HCT116 (cell line): ENCODE measurements at regions not wholly inside any gene's neighbourhood (a gene's known extent, or its start where the extent isn't known, plus 50 kb on each side); places are given as distances from the start of the nearest gene placed in this dataset.

ENCODE experiments used
- CEBPB ChIP-seq: IDR thresholded peaks from 2 replicates; pipeline ENCODE4 v1.6.1; 2012; ENCODE audit warnings: low read depth
- CTCF ChIP-seq, 3 experiments: fragments of 200-600 bp in 1 of 3; sonication (generic) in 1 of 3; IDR thresholded peaks in 2 of 3; conservative IDR thresholded peaks in 1 of 3; 2 replicates each; pipeline ENCODE4 v1.5.1; 2012 to 2017; ENCODE audit warnings: low read depth in 2 of 3, low read length in 2 of 3, antibody characterized with exemption in 1 of 3, borderline replicate concordance in 1 of 3, control low read depth in 1 of 3, mild to moderate bottlenecking in 1 of 3, mixed read lengths in 1 of 3, mixed run types in 1 of 3, moderate library complexity in 1 of 3; ENCODE audit not compliant: insufficient read depth in 1 of 3
- EZH2phosphoT487 ChIP-seq: fragments of 200-600 bp; IDR thresholded peaks from 2 replicates; pipeline ENCODE4 v1.6.1; 2018; ENCODE audit warnings: antibody characterized with exemption, borderline replicate concordance
- POLR2A ChIP-seq: IDR thresholded peaks from 2 replicates; pipeline ENCODE4 v1.7.0; 2011; ENCODE audit warnings: borderline replicate concordance; ENCODE audit not compliant: insufficient read depth, insufficient read length; ENCODE audit errors: extremely low read depth
- POLR2AphosphoS5 ChIP-seq: IDR thresholded peaks from 2 replicates; pipeline ENCODE4 v1.6.1; 2011; ENCODE audit warnings: mild to moderate bottlenecking, low read depth, low read length, moderate library complexity
- SP1 ChIP-seq: IDR thresholded peaks from 2 replicates; pipeline ENCODE4 v1.6.1; 2012; ENCODE audit warnings: low read depth
- TCF7L2 ChIP-seq: IDR thresholded peaks from 2 replicates; pipeline ENCODE4 v1.7.0; 2011; ENCODE audit warnings: borderline replicate concordance, inconsistent platforms; ENCODE audit not compliant: insufficient read depth, insufficient read length; ENCODE audit errors: extremely low read depth

GRCh38 chr10:120394446-120394845 lies 62.6 kb upstream of the PLPP4 start:
- no peak for TF ChIP-seq CTCF (IDR thresholded peaks at IDR 0.05 in 2 of 3, conservative IDR thresholded peaks at IDR 0.05 in 1 of 3; ENCODE audit: borderline replicate concordance in 1 of 3, insufficient read depth in 1 of 3, low read depth in 2 of 3, low read length in 2 of 3)
- no peak for TF ChIP-seq POLR2A
- no peak for TF ChIP-seq CEBPB
- TF ChIP-seq EZH2phosphoT487: no peak
- TF ChIP-seq TCF7L2: no peak
- no peak for TF ChIP-seq POLR2AphosphoS5
- no peak for TF ChIP-seq SP1
